ENCODE measurements at regions not wholly inside any gene's neighbourhood (a gene's known extent, or its start where the extent isn't known, plus 50 kb on each side); places are given as distances from the start of the nearest gene placed in this dataset.
"Not testable (repeated sequence)": the region's sequence is repeated elsewhere in the genome, so short reads cannot be mapped to it uniquely, and the experiment has no call there.

DNA sequence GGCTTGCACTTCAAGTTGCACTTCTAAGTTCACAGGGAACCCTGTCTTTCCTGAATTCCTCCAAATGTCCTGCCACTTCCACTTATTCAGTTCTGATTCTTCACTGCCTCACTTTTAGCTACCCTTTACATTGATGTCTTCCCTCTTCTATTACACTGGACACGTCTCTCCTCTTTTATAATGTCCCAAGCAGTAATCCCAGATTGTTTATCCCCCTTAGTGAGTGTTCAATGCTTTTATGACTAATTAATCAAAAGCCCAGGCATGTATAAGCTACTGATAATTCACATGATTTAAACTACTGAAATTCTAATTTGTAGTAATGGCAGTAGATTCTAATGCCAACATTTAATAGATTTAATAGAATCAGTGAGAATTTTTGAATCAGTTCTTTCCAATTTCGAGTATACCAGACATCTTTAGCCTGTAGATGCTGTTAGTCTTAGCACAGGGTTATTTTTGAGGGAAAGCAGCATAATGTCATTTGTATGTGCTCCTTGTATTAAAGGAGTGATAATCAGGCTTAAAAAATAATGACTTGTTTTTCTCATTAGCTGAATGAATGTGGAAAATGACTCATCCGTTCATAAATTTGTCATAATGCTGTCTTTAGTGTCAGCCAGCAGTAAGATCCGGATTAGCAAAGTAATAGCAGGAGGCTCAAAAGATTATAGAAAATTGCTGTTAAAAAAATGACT lies 703.1 kb downstream of the CENPC start:
- no peak for DNase-seq (ENCODE audit: low spot score)

GRCh38 chr4:66840178-66840577 lies 705.1 kb downstream of the CENPC start:
- DNase-seq (ENCODE audit: low spot score), result no peak

GRCh38 chr4:66837279-66837922 lies 707.9 kb downstream of the CENPC start:
- no peak for DNase-seq (ENCODE audit: low spot score)

DNA sequence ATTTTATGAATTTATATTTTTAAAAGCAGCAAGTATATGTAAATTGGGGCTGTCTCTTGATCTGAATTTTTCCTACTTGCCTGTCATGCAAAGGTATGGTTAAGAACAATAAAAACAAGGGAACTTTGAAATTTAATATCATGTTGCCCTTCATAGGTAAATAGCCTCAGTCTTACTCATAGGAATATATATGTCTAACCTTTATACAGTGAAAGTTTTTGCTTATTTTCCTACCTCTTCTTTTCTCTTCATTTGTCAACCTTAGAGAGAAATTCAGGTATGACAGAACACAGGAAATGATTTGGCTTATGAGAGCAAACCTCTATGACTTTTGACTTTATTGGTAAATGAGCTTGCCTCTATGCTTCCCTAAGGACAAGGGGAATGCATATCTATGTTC lies 716.0 kb downstream of the CENPC start:
- no peak for DNase-seq (ENCODE audit: low spot score)

GRCh38 chr4:66820681-66821080 lies 724.6 kb downstream of the CENPC start:
- DNase-seq (ENCODE audit: low spot score), result no peak

DNA sequence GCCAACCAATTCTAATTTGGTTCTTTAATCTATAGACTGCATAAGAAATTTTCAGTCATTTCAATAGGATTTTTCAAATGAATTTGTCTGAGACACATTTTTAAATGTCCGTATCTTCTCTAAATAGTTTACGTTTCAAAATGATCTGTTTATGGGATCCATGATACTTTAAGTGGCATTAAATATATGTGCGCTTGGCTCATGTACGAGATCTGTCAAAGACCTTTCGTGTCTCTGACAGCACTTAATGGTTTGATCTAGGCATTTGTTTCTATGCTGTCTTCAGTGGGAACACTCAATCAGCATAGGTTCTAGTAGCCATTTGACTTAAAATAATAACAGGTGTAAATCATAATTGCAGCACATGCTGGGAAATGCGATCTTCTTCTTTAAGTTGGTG lies 731.0 kb downstream of the CENPC start:
- DNase-seq (ENCODE audit: low spot score), result no peak

DNA sequence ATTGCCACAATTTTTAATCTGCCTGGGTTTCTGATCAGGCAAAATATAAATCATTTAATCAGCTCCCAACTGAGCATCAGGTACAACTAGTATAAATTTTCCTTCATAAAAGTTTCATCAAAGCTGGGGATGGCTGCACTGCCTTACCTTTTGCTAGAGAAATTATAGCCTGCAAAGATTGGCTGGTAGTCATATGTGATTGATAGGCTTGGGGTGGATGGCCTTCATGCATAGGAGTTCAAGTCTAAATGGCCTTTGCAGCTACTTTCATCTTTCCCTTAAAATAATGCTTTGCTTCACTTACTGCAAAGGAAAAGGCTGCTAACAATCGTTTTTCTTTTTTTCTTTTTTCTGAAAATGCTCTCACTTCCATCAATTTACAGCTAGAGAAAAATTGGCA lies 739.7 kb downstream of the CENPC start:
- no peak for DNase-seq (ENCODE audit: low spot score)

- no peak for DNase-seq (ENCODE audit: low spot score)
These were observed 740.3 kb downstream of the CENPC start for GRCh38 chr4:66804979-66805378.

DNA sequence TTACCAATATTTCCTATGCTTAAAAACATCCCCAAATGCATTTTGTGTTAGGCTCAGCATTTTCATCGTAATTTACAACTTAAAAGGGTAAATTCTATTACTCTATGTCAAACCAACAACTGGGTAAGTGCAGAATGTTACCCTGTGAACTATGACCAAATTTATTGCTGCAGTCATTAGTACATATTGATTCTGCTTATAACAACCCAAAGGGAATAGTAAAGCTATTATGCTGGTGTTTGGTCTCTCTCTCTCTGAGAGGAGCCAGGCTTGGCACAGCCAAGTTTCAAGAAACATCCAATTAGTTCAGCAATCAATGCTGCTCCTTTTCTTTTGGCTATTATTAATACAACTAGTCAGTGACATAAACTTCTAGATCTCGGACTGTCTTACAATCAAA lies 747.7 kb downstream of the CENPC start:
- DNase-seq (ENCODE audit: low spot score), result no peak

GRCh38 chr4:66795724-66796123 lies 749.6 kb downstream of the CENPC start:
- DNase-seq (ENCODE audit: low spot score), result no peak

GRCh38 chr4:66794390-66795034 lies 750.8 kb downstream of the CENPC start:
- no peak for DNase-seq (ENCODE audit: low spot score)

DNA sequence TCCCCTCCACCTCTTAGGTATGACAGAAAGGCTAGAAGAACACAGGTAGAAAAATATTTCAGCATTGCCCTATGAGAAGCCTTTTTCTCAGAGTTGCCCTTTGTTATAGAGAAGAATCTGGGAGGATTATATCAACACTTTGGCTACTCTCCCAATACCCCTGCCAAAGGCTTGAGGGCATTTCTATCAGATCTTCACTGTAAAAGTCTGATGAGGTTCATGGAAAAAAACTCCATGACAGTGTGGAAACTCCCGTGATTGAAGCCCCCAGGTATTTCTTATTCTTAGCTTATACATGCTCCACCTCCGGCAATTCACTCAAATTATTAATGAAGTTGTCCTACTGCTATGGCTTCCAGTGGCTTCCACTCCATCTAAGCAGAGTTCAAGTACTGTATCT lies 753.6 kb downstream of the CENPC start:
- DNase-seq (ENCODE audit: low spot score), result no peak

DNA sequence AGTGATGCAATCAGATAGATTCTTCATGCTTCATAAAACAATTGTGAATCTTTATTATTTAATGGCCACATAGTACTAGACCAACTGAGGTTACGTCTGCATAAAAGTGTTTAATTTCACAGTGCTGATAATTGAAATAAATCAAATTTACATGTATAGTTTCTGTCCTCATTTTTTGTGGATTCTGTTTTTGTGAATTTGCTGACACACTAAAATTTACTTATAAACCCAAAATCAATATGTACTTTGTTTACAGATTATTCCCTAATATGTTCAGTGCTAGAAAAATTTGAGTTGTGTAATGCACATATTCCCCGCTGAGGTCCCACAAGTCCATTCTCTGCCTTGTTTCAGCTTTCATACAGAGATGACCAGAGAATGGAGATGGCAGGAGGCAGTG lies 759.8 kb downstream of the CENPC start:
- DNase-seq (ENCODE audit: low spot score), result no peak

- DNase-seq (ENCODE audit: low spot score), result not testable (repeated sequence)
These were observed 762.6 kb downstream of the CENPC start for GRCh38 chr4:66782751-66783150.

DNA sequence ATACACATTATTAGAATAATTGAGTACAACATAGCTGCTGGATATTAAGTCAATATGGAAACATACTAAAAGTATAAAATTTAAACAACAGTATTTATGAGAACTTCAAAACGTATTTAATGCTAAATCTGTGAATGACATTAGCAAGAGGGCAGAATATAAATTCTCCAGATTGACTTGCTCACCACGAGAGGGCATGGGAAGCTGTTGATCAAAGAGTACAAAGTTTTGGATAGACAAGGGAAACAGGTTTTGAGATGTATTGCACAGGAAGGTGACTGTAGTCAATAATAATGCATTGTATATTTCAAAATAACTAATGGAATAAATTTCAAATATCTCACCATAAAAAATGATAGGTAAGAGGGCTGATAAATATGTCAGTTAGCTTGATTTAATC lies 768.2 kb downstream of the CENPC start:
- no peak for DNase-seq (ENCODE audit: low spot score)

DNA sequence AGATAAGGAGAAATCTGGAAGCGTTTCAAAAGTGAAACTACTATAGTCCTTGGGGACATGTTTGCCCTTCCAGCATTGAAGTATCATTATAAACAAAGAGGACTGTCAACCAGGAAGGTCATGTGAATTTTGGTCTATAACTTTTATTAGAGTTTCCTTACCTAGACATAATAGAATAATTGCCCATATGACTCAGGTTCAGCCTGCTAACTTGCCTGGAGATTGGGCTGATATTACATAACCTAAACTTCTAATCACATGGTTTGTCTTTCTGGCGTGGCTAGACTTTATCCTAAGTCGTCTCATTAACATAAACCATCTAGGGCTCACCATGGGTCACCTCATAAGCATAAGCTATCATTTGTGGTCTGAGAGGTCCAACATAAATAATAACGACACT lies 775.9 kb downstream of the CENPC start:
- no peak for DNase-seq (ENCODE audit: low spot score)

DNA sequence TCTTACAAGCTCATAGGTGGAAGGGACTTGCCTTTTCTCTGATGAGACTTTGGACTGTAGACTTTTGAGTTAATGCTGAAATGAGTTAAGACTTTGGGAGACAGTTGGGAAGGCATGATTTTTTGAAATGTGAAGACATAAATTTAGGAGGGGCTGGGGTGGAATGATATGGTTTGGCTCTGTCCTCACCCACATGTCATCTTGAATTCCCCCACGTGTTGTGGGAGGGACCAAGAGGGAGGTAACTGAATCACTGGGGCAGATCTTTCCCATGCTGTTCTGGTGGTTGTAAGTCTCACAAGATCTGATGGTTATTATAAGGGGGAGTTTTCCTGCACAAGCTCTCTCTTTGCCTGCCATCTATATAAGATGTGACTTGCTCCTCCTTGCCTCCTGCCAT lies 777.9 kb downstream of the CENPC start:
- DNase-seq (ENCODE audit: low spot score), result no peak

DNA sequence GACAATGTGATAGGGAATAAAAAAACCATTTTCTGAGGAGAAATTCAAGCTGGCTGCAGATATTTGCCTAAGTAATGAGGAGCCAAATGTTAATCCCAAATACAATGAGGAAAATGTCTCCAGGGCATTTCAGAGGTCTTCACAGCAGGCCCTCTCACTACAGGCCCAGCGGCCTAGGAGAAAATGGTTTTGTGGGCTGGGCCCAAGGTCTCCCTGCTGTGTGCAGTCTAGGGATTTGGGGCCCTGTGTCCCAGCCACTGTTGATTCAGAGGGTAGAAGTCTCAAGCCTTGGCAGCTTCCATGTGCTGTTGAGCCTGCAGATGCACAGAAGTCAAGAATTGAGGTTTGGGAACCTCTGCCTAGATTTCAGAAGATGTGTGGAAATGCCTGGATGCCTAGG lies 778.7 kb downstream of the CENPC start:
- no peak for DNase-seq (ENCODE audit: low spot score)

DNA sequence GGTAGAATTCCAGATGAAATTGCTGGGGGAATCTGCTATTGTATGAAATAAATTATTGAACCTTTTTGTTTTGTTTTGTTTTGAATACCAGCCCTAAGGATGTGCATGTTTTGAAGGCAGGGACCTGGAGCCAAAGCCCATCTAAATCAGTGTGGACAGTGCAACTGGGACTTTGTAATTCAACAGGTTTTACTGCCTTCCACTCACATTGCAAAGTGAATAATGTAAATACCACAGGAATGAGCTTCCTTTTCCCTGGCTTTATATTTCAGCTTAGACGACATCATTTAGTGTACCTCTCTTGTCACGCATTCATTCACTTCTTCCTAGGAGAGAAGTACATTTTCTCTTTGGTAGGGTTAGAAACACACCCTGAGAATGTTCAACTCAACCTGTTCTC lies 795.0 kb downstream of the CENPC start:
- no peak for DNase-seq (ENCODE audit: low spot score)

- not testable (repeated sequence) for DNase-seq (ENCODE audit: low spot score)
These were observed 798.4 kb downstream of the CENPC start for GRCh38 chr4:66746918-66747317.

DNA sequence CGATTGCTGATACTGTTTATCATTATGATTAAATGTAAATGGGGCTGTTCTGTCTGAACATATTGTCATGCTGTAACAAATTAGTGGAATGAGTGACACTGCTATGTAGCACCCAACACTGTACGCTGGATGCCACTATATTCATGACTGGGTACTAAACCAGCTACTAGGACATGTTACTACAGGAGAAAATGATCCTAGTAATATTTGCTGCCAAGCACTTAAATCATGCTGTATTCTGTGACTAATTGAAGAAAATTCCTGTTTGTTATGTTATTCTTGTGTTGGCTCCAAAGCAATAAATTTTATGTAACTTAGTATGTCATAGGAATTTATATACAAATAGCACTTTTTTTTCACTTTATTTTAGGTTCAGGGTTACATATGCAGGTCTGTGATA lies 804.2 kb downstream of the CENPC start:
- no peak for DNase-seq (ENCODE audit: low spot score)

- DNase-seq (ENCODE audit: low spot score), result no peak
These were observed 808.7 kb downstream of the CENPC start for GRCh38 chr4:66736606-66737005.

DNA sequence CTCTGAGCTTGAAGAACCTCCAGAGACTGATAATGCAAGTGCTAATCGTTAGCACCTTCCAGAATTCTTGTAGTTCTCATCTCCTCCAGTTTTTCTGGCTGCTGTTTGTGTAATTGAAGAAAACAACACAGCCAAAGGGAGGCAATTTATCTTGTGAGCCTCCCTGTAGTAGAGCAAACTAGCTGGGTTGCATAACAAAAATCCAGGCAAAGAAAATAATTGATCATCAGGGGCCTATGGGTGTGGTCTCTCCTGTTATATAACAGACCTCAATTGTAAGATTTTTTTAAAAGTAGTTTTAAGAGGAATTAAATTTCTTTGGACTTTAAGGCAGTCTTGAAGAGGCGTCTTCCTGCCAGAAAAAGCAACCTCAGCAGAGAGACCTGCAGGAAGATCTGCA lies 817.0 kb downstream of the CENPC start:
- no peak for DNase-seq (ENCODE audit: low spot score)
